ENCODE measurements at regions not wholly inside any gene's neighbourhood (a gene's known extent, or its start where the extent isn't known, plus 50 kb on each side); places are given as distances from the start of the nearest gene placed in this dataset.

DNA sequence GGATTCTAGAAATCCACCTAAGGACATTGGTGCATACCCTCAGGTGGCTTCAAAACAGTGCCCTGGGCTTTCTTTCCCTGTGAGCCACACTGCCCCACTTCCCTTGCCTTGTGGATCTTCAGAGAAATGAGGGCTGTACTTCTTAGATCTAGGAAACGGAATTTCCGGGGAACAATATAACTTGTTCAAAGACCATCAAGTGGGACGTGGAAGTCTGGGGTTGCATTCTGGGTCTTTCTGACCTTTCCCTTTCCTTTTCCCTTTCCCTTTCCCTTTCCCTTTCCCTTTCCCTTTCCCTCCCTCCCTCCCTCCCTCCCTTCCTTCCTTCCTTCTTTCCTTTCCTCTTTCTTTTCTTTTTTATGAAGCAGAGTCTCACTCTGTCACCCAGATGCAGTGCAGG lies 97.1 kb upstream of the SALL1 start:
- no peak overlapping the region for H3K4me3 ChIP-seq
- in situ Hi-C loops (cut with MboI; ENCODE audit: low pct_ligation_motif_present in 1 of 4, low pct_unique_long_range_greater_than_20kb in 1 of 4, low sequenced_read_pairs in 3 of 4) (no loop called here), intact Hi-C loops (cut with DNase I; ENCODE audit: low total_unique reads) (no loop called here)
- peaks cover 19% of the 10 kb centered on the region for H3K27me3 ChIP-seq
- TF ChIP-seq POLR2A (IDR thresholded peaks at IDR 0.05) = no peak
- H3K9me3 ChIP-seq = no peaks in the 10 kb centered on the region
- no peak for DNase-seq
- 82 to 87% methylated on average over 3 of the region's 3 CpGs for WGBS, 2 donors (ENCODE audit: low coverage in 1 of 2)
- no peaks in the 10 kb centered on the region for H3K36me3 ChIP-seq
- H3K27ac ChIP-seq = no peak overlapping the region
- H3K4me1 ChIP-seq = peaks cover 0 to 4% (median 0%) of the 10 kb centered on the region in 4 donors

DNA sequence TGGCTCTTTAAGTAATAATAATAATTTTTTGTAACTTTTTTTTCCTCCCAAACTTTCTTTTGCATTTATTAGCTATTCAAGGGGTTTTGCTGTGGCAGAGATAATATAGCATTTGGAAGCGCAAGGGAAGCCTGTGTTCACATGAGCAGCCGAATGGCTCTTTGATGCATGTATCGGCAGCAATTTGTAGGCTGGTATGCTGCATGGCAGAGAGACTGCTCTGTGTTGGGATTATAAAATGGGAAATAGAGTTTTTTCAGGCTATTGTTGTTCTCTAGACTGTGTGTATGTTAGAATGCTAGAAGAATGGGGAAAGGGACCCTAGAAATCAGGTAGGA lies 94.6 kb upstream of the SALL1 start:
- no peak overlapping the region for H3K27ac ChIP-seq
- H3K4me1 ChIP-seq = peaks cover 0 to 4% (median 0%) of the 10 kb centered on the region in 4 donors
- intact Hi-C loops (cut with DNase I; ENCODE audit: low total_unique reads) = no loop called here
- DNase-seq = no peak
- TF ChIP-seq, protein P1, sequence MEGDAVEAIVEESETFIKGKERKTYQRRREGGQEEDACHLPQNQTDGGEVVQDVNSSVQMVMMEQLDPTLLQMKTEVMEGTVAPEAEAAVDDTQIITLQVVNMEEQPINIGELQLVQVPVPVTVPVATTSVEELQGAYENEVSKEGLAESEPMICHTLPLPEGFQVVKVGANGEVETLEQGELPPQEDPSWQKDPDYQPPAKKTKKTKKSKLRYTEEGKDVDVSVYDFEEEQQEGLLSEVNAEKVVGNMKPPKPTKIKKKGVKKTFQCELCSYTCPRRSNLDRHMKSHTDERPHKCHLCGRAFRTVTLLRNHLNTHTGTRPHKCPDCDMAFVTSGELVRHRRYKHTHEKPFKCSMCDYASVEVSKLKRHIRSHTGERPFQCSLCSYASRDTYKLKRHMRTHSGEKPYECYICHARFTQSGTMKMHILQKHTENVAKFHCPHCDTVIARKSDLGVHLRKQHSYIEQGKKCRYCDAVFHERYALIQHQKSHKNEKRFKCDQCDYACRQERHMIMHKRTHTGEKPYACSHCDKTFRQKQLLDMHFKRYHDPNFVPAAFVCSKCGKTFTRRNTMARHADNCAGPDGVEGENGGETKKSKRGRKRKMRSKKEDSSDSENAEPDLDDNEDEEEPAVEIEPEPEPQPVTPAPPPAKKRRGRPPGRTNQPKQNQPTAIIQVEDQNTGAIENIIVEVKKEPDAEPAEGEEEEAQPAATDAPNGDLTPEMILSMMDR (IDR thresholded peaks at IDR 0.05) = no peak
- TF ChIP-seq POLR2A (IDR thresholded peaks at IDR 0.05) (no peak), EP300 (IDR thresholded peaks at IDR 0.05; ENCODE audit: low read depth) (no peak), POLR2AphosphoS5 (IDR thresholded peaks at IDR 0.05) (no peak)
- WGBS, 2 donors (ENCODE audit: low coverage in 1 of 2) = 78% methylated on average over 3 of the region's 3 CpGs; no CpG with 5 or more reads in 1 of the 2 donors
- H3K36me3 ChIP-seq = no peaks in the 10 kb centered on the region
- no peak overlapping the region for H3K4me3 ChIP-seq
- peaks cover 27% of the 10 kb centered on the region for H3K27me3 ChIP-seq
- in situ Hi-C loops (cut with MboI; ENCODE audit: low pct_ligation_motif_present in 1 of 4, low pct_unique_long_range_greater_than_20kb in 1 of 4, low sequenced_read_pairs in 3 of 4) = no loop called here
- H3K9me3 ChIP-seq = no peaks in the 10 kb centered on the region

DNA sequence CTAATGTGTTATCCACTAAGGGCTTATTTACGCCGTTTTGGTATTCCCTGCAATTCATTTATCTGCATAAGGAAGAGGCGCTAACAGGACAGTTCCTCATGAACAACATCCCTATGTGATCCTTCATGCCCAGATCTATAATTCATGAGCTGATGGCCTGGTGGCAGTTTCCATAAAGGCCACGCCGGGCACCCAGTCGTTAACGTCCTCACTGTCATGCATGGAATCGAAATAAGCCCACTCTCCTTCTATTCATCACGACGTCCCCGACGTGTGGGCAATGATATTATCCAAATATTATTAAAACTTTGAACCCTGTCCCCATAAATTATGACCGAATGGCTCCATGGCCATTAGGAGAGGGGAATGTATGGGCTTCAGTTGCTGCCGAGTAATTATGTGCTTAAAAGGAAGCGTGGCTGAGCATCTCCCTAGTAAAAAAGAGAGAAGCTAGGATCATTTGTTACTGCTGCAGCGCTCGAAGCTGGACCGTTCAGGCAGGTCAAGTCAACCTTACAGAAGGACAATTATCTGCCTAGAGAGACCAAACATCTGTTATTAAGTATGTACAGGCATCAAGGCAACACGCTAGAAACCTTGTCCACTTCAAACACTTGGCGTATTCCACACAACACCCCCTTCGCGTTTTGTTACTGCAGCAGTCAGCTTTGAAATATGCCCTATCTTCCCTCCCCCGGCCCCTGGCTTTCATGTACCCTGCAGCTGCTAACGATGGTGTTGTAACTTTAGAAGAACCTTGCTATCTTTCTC lies 94.0 kb upstream of the SALL1 start:
- Histone ChIP-seq H3K9me3 (no peaks in the 10 kb centered on the region), H3K36me3 (no peaks in the 10 kb centered on the region), H3K27me3 (peaks cover 27% of the 10 kb centered on the region), H3K27ac (no peak overlapping the region), H3K4me3 (no peak overlapping the region), H3K4me1 (peaks cover 0 to 4% (median 0%) of the 10 kb centered on the region in 4 donors)
- TF ChIP-seq, protein P1 (IDR thresholded peaks at IDR 0.05) = no peak
- WGBS, 2 donors (ENCODE audit: low coverage in 1 of 2) = 64 to 72% methylated on average over 11 to 24 of the region's 24 CpGs
- DNase-seq = no peak
- in situ Hi-C loops (cut with MboI; ENCODE audit: low pct_ligation_motif_present in 1 of 4, low pct_unique_long_range_greater_than_20kb in 1 of 4, low sequenced_read_pairs in 3 of 4) = no loop called here
- intact Hi-C loops (cut with DNase I; ENCODE audit: low total_unique reads) = no loop called here

DNA sequence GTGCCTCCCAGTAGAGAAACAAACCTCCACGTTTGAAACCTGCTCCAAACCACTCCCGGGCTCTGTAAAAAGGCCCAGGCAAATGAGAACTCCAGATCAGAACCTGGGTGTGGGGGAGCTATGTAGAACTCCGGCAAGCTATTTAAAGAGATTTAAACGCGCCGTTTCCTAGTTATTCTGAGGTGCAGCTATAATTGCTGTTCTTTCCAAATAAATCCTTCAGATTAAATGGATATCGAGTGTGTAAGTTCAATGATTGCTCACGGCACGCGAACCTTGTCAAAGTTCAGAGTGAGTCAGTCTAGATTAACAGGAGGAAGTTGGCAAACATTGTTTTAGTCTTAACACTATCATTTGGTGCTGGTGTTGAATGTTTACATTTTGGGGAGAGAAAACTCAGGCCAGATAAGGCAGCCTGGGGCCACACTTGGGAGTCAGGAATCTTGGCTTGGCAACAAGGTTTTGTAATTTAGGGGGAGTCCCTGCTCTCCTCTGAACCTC lies 92.9 kb upstream of the SALL1 start:
- peak; percentile 29 for DNase-seq
- peak in 1 of 3 donors; percentile 17 for TF ChIP-seq POLR2AphosphoS5 (IDR thresholded peaks at IDR 0.05)
- TF ChIP-seq, protein P1 (IDR thresholded peaks at IDR 0.05) = no peak
- intact Hi-C loops (cut with DNase I; ENCODE audit: low total_unique reads) = no loop called here
- Histone ChIP-seq H3K27ac (no peak overlapping the region), H3K9me3 (no peaks in the 10 kb centered on the region), H3K4me1 (peaks cover 0 to 4% (median 0%) of the 10 kb centered on the region in 4 donors), H3K4me3 (no peak overlapping the region), H3K36me3 (no peaks in the 10 kb centered on the region), H3K27me3 (peaks cover 27% of the 10 kb centered on the region)
- WGBS, 2 donors (ENCODE audit: low coverage in 1 of 2) = 10 to 24% methylated on average over 2 to 10 of the region's 10 CpGs
- in situ Hi-C loops (cut with MboI; ENCODE audit: low pct_ligation_motif_present in 1 of 4, low pct_unique_long_range_greater_than_20kb in 1 of 4, low sequenced_read_pairs in 3 of 4) = no loop called here

Measured in transverse colon (tissue), 4 donors.